HG03196 (cell line): ENCODE measurements at regions not wholly inside any gene's neighbourhood (a gene's known extent, or its start where the extent isn't known, plus 50 kb on each side); places are given as distances from the start of the nearest gene placed in this dataset.
"Not testable (repeated sequence)": the region's sequence is repeated elsewhere in the genome, so short reads cannot be mapped to it uniquely, and the experiment has no call there.

Source experiments
- ATAC-seq: cut with Tn5 transposase; IDR thresholded peaks from one replicate; pipeline ENCODE4 v1.9.1; 2021; ENCODE audit not compliant: unreplicated experiment

DNA sequence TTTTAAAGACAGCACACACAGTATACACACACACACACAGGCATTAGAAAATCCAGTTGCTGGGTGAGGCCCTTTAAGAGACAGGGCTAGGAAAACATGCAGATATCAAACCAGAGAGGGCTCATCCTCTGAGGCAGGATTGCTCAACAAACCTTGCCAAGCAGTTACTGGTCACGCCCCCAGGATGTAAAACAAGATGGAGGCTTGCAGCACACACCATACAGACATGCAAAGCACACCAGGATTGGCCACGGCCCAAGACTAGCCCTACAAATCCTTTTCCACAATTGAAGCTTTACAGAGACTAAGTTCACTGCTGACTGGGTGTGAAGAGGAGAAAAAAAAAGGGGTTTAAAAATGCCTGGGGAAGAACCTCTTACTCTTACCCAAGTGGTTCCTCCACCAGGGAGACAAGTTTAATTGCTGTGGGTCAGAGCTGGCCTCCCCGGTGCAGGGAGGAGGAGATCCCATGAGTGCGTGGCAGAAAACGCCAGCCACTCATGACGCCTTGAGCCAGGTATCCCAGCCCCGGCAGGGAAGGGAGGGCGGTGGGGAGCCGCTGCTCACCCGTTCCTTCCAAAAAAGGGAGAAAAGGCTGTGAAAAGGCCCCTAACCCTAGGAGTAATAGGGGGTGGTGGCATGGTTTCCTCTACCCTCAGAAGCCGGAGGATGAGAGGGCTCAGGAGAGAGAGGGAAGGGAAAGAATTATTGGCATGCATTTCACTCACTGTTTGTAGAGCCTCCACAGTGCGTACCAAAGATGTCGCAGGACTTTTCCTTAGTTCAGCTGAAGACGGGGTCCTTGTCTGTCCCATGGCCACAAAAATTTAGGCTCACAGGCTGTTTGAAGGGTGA lies 594.6 kb upstream of the ZP4 start:
- no peak for ATAC-seq

DNA sequence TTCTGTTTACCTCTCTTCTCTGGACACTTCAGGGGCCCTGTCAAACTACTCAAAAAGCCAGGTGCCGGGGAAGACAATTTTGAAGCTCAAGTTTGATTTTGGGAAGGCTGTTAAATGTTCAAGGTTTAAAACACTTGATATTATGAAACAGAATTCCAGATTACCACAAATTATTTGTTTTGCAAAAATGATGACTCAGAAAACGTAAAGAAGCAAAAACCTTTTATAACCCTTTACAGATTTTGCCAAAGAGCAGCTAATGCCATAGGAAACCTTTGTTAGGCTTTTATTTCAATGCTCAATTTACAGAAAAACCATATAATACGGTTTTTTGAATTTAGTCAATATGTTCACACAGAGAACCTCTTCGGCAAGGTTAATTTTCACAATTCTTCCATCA lies 593.4 kb upstream of the ZP4 start:
- ATAC-seq: no peak

DNA sequence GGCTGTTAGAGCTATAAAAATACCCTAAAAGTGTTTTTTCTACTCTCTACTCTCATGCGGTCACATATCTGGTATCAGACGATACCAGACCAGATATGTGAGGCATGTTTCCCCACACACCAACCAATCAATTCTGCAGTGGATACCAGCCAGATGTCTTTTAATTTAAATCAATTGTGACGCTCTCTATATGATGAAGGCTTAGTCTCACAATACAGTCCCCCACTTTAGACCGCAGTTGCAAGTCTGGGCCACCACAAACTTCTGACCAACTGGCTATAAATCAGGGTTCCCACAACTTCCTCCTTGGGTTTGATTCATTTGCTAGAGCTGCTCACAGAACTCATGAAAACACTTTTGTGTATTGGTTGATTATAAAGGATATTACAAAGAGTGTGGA lies 586.1 kb upstream of the ZP4 start:
- ATAC-seq: no peak

DNA sequence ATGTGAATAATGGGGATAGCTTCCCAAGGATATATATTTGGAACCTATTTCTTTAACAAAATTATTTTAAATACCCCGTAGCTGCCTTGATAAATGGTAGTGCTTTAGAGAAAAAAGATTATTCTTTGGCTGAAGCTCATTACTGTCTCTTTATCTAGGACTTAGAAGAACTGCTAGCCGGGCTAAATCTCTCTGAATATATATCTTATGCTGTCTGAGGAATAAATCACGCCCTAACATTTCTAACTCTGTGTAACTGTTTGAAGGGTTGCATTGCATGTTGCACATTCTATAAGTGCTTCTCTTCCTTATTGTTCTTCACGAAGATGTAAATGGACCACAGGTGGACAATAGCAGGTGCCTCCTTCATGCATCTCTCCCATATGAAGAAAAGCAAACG lies 585.0 kb upstream of the ZP4 start:
- no peak for ATAC-seq

DNA sequence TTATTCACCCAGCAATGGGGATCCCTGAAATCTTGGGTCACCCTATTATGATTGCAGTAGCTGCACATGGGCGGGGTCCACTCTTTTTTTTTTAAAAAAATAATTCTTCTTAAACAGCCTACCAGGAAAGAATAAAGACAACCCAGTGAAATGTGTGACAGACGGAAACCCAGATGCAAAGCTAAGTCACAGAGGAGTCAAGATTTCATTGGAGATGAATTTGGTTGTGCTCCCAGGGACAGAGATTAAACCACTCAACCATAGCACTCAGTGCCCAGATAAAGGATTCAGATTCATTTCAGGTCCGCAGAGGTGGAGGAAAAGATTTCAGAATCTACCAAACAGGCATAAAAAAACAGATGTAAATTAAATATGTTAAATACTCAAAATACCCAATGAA lies 583.5 kb upstream of the ZP4 start:
- ATAC-seq: no peak

DNA sequence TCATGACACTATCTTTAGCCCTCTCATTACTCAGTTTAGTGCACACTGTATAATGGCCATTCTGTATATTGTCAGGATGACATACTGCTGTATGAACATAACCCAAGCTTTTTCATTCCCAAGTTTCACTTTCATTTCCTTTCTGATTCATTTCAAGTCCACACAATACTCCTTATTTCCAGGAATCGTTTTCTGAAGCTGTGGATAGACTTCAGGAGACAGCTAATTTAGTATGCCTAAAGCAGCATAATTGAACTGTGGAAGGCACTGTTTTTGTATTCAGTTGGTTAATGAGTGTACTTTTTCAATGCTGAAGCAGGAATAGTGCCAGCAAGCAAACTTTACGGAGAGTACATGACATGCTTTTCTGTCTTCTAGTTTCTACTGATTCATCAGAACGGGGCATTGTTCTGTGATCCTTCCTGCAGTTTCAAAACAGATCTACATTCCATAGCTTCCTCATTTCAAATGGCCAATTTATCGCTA lies 578.5 kb upstream of the ZP4 start:
- ATAC-seq: no peak

DNA sequence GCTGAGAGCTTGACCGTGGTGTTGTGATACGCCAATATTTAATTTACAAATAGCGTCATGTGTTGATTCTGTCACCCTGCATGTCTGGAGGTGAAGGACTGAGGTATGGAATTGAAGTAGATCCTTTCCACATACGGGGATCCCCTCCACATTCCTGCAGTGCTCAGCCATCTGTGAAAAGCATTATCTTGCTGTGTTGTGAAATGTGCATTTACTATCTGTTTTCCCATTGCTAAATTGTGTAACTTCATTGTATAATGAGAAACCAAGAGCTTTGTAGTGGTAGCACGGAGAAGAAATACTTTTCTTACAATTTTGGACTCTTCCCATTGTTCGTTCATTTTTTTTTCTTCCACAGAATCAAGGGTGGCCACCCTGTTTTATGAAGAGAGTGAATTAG lies 577.3 kb upstream of the ZP4 start:
- ATAC-seq: no peak

DNA sequence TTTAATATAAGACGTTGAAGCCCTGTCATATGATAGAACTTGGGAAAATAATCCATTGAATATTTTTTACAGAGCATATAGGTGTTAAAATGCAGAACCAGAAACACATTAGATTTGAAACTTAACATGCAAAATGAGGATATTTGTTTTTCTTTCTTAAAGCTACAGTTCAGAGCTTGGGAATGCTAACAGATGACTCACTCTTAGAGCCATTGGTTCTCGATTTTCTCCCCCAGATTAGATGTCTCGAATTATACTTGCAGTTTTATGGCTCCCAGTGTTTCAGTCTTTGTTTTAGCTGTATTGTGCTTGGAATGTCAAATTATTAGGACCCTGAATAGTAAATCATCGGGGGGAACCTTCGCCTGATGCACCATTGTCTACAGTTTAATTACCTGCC lies 575.7 kb upstream of the ZP4 start:
- ATAC-seq: no peak

DNA sequence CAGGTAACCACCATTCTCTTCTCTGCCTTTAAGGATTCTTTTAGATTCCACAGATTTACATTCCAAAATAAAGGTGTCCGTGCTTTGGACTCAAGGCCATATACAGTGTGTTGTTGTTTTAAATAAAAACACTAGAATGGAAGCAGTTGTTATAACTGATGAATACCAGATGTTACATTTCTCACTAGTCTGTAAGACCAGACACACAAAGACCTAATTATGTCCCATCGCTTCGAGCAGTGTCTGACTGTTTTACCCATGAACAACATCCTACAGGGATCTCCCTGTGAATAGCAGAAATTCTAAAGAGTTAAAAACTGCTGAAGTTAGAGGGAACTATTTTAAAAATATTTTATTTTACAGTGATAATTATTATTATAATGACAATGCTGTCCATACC lies 574.7 kb upstream of the ZP4 start:
- ATAC-seq: no peak

DNA sequence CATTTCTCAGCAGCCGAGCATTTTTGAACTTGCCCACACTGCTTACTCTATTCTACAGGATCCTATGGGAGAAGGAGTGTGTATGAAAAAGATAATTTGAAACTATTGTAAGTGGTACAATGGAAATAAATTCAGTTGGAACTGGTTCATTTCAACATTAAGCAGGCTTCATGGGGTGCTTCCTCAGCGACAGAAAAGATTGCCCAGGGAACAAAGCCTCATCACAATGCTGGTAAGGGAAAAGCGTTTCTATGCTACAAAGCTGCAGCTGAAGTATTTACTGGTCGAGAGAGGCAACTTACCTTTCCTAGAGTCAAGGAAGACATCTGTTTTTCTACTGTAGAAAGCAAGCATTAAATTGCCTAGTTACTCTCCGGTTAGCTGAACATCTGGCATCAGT lies 568.2 kb upstream of the ZP4 start:
- no peak for ATAC-seq

DNA sequence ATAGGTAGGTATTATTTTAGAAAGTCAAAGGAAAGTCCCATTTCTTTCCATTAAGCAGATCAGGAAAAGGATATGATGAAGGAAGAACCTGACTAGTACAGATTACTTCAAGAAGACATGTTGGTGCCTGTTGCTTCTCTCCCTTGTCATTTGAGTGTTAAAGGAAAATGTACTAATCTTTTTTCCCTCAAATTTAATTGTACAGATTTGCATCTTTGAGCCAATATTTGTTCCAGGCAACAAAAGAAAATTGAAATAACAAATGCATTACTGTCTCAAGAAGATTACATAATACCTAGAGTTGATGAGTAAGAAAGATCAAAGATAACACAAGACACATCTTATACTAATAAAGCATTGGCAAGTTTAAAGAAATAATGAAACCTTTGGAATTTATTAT lies 566.9 kb upstream of the ZP4 start:
- ATAC-seq: no peak

DNA sequence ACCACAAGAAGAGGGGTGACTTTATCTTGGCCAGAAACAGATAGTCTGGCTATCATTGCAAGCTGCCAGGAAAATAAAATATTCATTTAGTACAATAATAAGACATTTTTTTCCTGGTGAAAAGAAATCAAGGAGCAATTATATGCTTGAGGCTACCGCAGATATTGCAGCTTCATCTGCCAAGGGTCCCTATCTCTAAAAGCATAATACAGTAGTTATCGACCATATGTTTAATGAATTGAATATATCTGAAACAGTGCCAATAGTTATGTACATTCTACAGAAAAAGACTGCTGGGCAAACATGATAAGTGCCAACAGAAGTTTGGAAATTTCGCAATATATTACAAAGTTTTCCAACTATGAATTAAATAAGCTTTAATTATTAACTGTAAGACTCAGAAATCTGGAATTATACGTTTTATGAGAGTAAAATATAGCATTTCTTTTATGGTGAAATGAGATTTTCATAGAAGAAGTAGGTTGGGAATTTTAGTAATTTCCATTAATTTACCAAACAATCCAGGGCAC lies 561.1 kb upstream of the ZP4 start:
- no peak for ATAC-seq

DNA sequence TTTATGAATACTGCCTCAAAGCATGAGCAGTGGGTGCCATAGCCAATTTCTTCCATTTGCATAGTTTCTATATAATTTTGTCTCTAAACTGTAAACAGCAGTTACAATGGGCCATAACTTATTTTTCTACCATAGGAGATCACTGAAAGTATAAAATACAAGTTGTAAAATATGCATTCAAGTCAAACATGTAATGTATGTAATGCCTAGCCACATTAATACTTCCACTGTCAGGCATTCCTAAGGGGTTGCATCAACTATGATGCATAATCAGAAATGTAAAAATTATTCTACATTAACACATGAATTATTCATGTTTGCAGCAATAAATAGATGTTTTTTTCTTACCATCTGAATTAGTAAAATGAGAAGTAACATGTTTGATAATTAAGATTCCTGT lies 560.3 kb upstream of the ZP4 start:
- ATAC-seq: no peak

DNA sequence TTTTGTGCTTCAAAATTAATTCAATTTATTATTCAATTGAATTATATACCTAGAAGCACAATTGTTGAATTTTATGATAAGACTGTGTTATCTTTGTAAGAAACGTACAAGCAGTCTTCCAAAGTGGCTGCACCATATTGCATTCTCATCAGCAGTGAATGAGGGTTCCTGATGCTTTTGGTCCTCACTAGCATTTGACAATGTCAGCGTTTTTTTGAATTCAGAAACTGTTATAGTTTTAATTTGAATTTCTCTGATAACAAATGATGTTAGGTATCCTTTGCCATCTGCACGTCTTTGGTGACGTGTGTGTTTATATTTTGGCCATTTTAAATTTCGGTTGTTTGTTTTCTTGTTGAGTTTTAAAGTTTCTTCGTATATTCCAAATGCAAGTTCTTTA lies 553.0 kb upstream of the ZP4 start:
- no peak for ATAC-seq

DNA sequence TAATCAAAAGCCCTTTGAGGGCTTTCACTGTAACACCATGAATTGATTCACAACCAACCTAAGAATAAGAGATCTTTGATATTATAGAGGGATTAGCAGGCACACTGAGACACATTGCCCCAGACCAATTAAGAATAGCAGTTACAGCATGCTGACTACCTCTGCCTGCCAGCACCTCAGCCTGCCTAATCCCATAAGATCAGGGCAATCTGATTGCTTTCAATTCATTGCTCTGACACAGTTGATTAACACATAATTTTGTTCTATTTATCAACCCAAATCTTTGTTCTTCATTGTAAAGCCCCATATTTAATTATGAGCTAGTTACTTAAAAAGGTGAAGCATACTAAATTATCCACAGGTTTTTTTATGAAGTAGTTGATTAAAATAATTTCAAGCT lies 548.8 kb upstream of the ZP4 start:
- ATAC-seq: no peak

DNA sequence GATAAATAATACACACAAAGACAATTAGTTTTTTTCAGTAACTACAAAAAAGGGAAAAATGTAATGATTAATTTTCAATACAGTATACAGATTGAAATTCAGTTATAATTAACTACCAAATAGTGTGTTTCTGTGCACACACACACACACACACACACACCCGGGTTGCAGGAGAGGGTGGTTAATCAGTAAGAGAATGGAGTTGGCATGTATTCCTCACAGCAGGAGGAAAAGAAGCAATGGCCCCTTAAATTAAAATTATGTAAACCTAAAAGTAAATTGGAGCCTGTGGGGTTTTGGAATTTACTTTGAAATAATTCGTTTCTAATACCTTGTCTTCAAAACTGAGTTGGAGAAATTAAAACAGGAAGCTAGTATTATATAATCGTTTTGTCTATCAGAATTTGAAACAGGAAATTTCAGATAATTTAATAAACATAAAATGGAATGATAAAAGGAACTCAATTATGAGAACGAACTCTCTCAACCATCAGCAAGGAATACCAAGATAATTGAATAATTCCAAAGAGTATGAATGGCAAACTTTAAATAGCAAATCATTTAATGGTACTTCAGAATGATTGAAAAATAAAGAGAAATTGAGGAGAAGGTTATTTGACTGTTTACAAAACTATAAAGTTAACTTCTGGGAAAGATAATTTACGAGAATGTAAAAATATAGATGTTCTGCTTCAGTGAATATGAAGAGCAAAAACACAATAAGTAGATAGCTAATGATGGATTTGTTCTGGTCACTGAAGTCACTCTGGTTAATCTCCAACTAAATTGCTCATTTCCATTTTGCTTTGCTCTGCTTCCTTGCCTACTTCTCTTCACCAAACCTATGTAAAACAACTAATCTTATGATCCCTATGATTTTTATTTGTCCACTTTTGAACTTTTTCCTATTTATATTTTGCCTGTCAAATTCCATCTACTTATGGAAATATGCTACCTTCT lies 547.9 kb upstream of the ZP4 start:
- ATAC-seq: no peak

DNA sequence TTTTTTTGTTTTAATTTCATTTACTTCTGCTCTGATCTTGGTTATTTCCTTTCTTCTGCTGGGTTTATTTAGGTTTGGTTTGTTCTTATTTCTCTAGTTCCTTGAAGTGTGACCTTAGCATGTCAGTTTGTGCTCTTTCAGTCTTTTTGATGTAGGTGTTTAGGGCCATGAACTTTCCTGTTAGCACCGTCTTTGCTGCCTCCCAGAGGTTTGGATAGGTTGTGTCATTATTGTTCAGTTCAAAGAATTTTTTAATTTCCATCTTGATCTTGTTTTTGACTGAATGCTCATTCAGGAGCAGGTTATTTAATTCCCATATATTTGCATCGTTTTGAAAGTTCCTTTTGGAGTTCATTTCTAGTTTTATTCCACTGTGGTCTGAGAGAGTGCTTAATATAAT lies 539.0 kb upstream of the ZP4 start:
- not testable (repeated sequence) for ATAC-seq

DNA sequence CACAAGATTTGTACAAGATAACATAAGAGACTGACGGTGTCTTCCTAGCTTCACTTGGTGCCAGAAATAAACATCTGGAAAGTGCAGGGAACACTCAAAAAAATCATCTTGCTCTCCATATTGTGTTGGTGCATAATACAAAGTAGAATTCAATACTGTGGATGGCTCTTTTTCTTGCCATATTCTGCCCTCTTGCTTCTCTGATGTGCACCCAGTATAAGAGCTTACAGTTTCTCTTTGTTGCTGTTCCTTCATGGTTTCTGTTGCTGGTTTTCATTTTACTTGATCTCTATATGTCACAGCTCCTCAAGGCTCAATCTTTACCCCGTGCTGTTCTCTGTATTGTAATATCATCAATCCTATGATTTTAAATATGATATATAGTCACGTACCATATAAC lies 528.5 kb upstream of the ZP4 start:
- no peak for ATAC-seq

DNA sequence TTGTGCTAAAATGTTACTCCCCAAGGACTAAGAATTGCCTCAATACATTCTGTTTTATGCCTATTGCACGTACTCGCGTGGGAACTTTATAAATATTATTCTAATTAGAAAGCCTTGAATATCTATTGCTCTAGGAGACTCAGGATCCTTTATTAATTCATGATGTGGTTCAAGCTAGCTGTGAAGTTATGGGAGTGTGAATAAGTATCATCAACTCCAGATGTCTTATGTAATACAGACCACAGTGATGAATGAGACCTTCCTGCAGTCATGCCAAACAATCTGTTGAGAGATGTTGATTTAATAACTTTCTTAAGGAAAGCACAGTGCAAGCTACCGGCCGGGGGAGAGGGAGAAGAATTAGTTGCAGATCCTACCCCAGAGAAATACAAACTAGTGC lies 519.2 kb upstream of the ZP4 start:
- no peak for ATAC-seq

DNA sequence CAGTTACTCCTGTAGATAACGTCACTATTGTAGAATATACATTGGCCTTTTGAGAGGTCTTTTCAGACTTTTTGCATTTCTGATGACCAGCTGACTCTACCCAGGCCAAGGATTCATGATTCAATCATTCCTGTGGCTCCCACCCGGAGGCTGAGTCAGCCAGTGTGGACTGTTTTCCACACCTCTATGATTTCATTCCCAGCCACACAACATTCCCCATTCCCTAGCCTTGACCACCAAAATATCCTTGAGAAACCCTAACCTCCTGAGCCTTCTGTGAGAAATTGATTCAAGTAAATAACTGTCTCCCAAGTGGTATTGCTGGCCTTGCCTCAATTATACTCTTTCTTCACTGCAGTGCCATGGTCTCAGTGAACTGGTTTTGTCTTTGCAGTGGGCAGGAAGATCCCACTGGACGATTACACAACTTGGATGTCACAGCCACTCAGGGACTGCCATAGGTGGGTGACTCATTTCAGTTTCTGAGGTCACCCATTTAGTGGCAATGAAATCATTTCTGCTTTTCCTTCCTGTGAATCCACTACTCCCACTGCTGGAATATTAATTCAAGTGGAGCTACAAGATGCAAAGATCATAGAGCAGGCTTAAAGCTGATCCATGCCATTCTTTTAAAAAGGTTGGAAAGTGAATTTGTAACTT lies 518.6 kb upstream of the ZP4 start:
- ATAC-seq: no peak

DNA sequence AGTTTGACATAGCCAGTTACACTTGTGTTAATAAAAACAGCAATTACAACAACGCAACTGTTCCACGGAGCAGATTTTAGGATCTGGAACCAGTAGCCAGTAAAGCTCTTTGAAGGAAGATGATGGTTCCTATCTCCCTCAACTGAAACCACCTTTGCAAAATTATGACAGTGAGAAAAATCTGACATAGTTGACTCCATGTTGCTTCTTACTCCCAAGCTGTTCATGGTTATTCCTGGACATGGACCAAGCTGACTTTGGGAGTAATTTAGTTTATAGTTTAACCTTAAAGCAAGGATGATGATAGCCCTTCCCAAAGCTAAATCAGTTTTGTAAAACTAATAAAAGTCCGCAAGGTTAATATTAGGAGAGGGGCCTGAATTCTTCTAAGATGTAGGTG lies 518.0 kb upstream of the ZP4 start:
- ATAC-seq: no peak
